Glutamatergic neuron (in vitro differentiated cells): ENCODE measurements at regions not wholly inside any gene's neighbourhood (a gene's known extent, or its start where the extent isn't known, plus 50 kb on each side); places are given as distances from the start of the nearest gene placed in this dataset.

Source experiments
- DNase-seq: peaks from one replicate; pipeline ENCODE4 v3.0.0; 2022
- H3K27ac Mint-ChIP-seq: one replicate; pipeline ENCODE4 v1.8.0; 2020; ENCODE audit warnings: mild to moderate bottlenecking, mixed read lengths, inconsistent platforms; ENCODE audit not compliant: unreplicated experiment
- H3K27me3 Mint-ChIP-seq: one replicate; pipeline ENCODE4 v1.8.0; 2020; ENCODE audit warnings: mild to moderate bottlenecking, moderate library complexity, mixed read lengths, inconsistent platforms; ENCODE audit not compliant: unreplicated experiment
- H3K36me3 Mint-ChIP-seq: one replicate; pipeline ENCODE4 v1.8.0; 2020; ENCODE audit warnings: mild to moderate bottlenecking, mixed read lengths, inconsistent platforms; ENCODE audit not compliant: unreplicated experiment
- H3K4me1 Mint-ChIP-seq: one replicate; pipeline ENCODE4 v1.8.0; 2020; ENCODE audit warnings: mild to moderate bottlenecking, low read depth, mixed read lengths, inconsistent platforms; ENCODE audit not compliant: unreplicated experiment
- H3K4me3 Mint-ChIP-seq: one replicate; pipeline ENCODE4 v1.8.0; 2020; ENCODE audit warnings: mild to moderate bottlenecking, mixed read lengths, inconsistent platforms; ENCODE audit not compliant: unreplicated experiment
- H3K9me3 Mint-ChIP-seq: one replicate; pipeline ENCODE4 v1.8.0; 2020; ENCODE audit warnings: mild to moderate bottlenecking, moderate library complexity, mixed read lengths, inconsistent platforms; ENCODE audit not compliant: unreplicated experiment
- TF ChIP-seq, protein P1 (sequence below): fragments of 200-600 bp; sonication (generic); IDR thresholded peaks from one replicate; pipeline ENCODE4 v1.5.0; 2021; ENCODE audit not compliant: partially characterized antibody, unreplicated experiment

DNA sequence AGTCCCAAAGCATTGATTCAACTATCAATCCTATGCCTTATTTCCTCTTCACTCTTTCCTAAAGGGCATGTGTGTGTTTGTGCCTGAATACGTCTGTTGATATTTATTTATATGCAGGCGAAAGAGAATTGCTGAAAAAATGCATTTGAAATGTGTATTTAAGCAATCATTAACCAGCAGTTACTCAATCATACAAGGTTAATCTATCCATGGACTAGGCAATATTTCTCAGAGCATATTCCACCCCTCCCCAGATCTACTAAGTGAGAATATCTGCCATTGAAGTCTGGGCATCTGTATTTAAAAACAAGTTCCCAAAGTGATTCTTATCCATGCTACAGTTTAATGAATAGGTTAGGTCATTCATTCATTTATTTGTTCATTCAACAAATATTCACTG, 113.6 kb downstream of the RASGEF1B start:
- no peaks in the 10 kb centered on the region for H3K36me3 Mint-ChIP-seq
- H3K9me3 Mint-ChIP-seq = peaks cover 2% of the 10 kb centered on the region
- H3K27me3 Mint-ChIP-seq = peaks cover 1% of the 10 kb centered on the region
- H3K4me3 Mint-ChIP-seq = no peak overlapping the region
- no peaks in the 10 kb centered on the region for H3K4me1 Mint-ChIP-seq
- no peak for DNase-seq
- TF ChIP-seq, protein P1, sequence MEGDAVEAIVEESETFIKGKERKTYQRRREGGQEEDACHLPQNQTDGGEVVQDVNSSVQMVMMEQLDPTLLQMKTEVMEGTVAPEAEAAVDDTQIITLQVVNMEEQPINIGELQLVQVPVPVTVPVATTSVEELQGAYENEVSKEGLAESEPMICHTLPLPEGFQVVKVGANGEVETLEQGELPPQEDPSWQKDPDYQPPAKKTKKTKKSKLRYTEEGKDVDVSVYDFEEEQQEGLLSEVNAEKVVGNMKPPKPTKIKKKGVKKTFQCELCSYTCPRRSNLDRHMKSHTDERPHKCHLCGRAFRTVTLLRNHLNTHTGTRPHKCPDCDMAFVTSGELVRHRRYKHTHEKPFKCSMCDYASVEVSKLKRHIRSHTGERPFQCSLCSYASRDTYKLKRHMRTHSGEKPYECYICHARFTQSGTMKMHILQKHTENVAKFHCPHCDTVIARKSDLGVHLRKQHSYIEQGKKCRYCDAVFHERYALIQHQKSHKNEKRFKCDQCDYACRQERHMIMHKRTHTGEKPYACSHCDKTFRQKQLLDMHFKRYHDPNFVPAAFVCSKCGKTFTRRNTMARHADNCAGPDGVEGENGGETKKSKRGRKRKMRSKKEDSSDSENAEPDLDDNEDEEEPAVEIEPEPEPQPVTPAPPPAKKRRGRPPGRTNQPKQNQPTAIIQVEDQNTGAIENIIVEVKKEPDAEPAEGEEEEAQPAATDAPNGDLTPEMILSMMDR = no peak
- no peak overlapping the region for H3K27ac Mint-ChIP-seq

DNA sequence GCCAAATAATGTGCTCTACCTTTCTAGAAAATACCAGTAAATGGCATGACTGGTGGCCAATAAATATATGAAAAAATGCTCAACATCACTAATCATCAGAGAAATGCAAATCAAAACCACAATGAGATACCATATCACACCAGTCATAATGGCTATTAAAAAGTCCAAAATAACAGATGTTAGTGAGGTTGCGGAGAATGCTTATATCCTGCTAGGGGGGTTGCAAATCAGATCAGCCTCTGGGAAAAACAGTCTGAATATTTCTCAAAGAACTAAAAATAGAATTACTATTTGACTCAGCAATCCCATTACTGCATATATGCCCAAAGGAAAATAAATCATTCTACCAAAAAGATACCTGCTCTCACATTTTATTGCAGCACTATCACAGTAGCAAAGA, 115.1 kb downstream of the RASGEF1B start:
- Mint-ChIP-seq H3K4me1 (peaks cover 2% of the 10 kb centered on the region), H3K9me3 (peaks cover 2% of the 10 kb centered on the region), H3K36me3 (no peaks in the 10 kb centered on the region), H3K4me3 (no peak overlapping the region), H3K27ac (no peak overlapping the region), H3K27me3 (peaks cover 1% of the 10 kb centered on the region)
- TF ChIP-seq, protein P1 = no peak
- DNase-seq = no peak

DNA sequence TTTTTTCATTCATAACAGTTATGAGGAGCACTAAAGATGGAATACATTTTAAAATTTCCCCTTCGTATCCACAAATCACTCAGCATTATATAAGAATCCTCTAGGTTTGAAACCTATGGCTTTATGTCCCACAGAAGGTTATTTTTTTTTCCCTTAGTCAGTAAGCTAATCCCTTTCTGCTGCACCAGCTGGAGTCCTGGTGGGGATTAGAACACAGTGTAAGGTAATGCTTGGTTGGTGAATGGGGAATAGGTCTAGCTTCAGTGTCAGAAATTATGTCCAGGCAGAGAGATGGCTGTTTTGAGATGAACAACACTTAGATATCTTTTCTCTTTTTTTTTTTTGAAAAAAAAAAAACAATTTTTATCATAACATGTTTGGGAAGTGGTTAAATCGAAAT, 116.6 kb downstream of the RASGEF1B start:
- Mint-ChIP-seq H3K27me3 (peaks cover 1% of the 10 kb centered on the region), H3K27ac (no peak overlapping the region), H3K9me3 (peaks cover 3% of the 10 kb centered on the region), H3K4me3 (no peak overlapping the region), H3K36me3 (no peaks in the 10 kb centered on the region), H3K4me1 (peaks cover 10% of the 10 kb centered on the region)
- DNase-seq = no peak
- TF ChIP-seq, protein P1 = no peak

DNA sequence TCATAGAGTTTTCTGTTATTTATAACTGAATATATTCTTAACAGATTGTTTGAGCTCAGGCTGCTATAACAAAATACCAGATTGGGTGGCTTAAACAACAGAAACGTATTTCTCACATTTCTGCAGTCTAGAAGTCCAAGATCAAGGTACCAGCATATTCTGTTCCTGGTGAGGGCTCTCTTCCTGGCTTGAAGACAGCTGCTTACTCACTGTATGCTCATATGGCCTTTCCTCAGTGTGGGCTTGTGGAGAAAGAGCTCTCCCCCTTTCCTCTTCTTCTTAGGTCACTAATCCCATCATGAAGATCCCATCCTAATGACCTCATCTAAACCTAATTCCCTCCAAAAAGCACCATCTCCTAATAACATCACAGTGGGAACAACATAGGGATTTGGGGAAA, 117.8 kb downstream of the RASGEF1B start:
- Mint-ChIP-seq H3K27me3 (peaks cover 1% of the 10 kb centered on the region), H3K36me3 (no peaks in the 10 kb centered on the region), H3K4me3 (no peak overlapping the region), H3K27ac (no peak overlapping the region), H3K9me3 (peaks cover 1% of the 10 kb centered on the region), H3K4me1 (peaks cover 15% of the 10 kb centered on the region)
- TF ChIP-seq, protein P1 = no peak
- DNase-seq = no peak

DNA sequence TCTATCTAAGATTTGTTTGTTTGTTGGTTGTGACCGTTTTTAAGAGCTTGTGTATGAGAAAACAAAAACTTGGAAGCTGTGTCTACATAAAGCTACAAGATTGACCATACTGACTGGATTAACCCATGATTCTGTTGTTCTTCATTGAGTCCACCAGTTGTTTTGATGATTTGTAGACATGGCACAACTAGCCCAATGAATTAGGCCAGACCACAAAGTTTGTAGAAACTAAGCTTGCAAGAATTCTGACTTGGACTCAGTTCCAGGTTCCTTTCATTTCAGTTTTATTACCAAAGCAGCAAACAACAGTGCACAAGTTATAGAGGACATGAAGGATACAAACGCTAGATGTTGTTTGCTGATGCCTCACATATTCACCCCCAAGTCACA, 119.3 kb downstream of the RASGEF1B start:
- no peak overlapping the region for H3K4me3 Mint-ChIP-seq
- H3K4me1 Mint-ChIP-seq = peaks cover 21% of the 10 kb centered on the region
- no peaks in the 10 kb centered on the region for H3K36me3 Mint-ChIP-seq
- TF ChIP-seq, protein P1 = no peak
- peaks cover 1% of the 10 kb centered on the region for H3K27me3 Mint-ChIP-seq
- no peak for DNase-seq
- H3K27ac Mint-ChIP-seq = no peak overlapping the region
- H3K9me3 Mint-ChIP-seq = peaks cover 1% of the 10 kb centered on the region
